ENCODE measurements at regions not wholly inside any gene's neighbourhood (a gene's known extent, or its start where the extent isn't known, plus 50 kb on each side); places are given as distances from the start of the nearest gene placed in this dataset.

GRCh38 chr14:95408731-95409476 is 89.2 kb upstream of the CLMN start:
- Histone ChIP-seq H3K9me3 (ENCODE audit: insufficient read depth, low read length) (no peaks in the 10 kb centered on the region), H3K9ac (ENCODE audit: low read length) (no peak overlapping the region), H3K36me3 (ENCODE audit: low read length) (no peaks in the 10 kb centered on the region), H4K20me1 (ENCODE audit: low read depth, low read length) (no peaks in the 10 kb centered on the region), H2AFZ (ENCODE audit: low read depth, low read length, severe bottlenecking) (no peak overlapping the region), H3K4me2 (ENCODE audit: low read depth, low read length, poor library complexity, severe bottlenecking) (no peak overlapping the region), H3F3A (ENCODE audit: insufficient read depth) (no peaks in the 10 kb centered on the region), H3K27me3 (ENCODE audit: low read length) (no peaks in the 10 kb centered on the region), H3K27ac (ENCODE audit: low read depth, low read length) (no peak overlapping the region), H3K9me2 (replicated peaks; ENCODE audit: insufficient read depth, low read length) (no peaks in the 10 kb centered on the region), H3K4me3 (ENCODE audit: insufficient read depth, low read length, poor library complexity, severe bottlenecking) (no peak overlapping the region), H3K79me2 (ENCODE audit: insufficient read depth, low read length) (no peaks in the 10 kb centered on the region)
- TF ChIP-seq EZH2phosphoT487 (conservative IDR thresholded peaks at IDR 0.05; ENCODE audit: low read length) (no peak), CTCF (IDR thresholded peaks at IDR 0.05; ENCODE audit: insufficient read depth, low read length, poor library complexity, severe bottlenecking) (no peak)

DNA sequence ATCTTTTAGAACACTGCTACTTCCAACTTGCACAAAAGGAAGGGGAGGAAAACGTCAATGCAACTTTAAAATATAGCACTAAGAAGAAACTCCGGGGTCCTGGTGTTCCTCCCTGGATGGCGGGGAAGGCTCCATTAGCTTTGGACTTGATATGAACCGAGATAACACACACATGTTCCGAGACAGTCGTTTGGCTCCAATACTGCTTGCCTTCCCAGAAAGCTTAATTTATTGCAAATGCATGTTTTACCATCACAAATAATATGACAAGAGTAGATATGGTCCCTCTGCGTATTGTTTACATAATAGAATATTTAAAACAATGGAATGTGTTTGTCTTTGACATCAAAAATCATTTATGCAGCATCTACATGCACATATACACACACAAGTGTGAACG is 87.6 kb upstream of the CLMN start:
- no peaks in the 10 kb centered on the region for H3K79me2 ChIP-seq (ENCODE audit: insufficient read depth, low read length)
- no peak overlapping the region for H3K9ac ChIP-seq (ENCODE audit: low read length)
- no peaks in the 10 kb centered on the region for H3F3A ChIP-seq (ENCODE audit: insufficient read depth)
- H3K27ac ChIP-seq (ENCODE audit: low read depth, low read length) = no peak overlapping the region
- no peak for TF ChIP-seq EZH2phosphoT487 (conservative IDR thresholded peaks at IDR 0.05; ENCODE audit: low read length)
- no peak overlapping the region for H3K4me2 ChIP-seq (ENCODE audit: low read depth, low read length, poor library complexity, severe bottlenecking)
- no peak overlapping the region for H3K4me3 ChIP-seq (ENCODE audit: insufficient read depth, low read length, poor library complexity, severe bottlenecking)
- no peaks in the 10 kb centered on the region for H3K9me2 ChIP-seq (replicated peaks; ENCODE audit: insufficient read depth, low read length)
- no peaks in the 10 kb centered on the region for H3K36me3 ChIP-seq (ENCODE audit: low read length)
- H3K9me3 ChIP-seq (ENCODE audit: insufficient read depth, low read length) = no peaks in the 10 kb centered on the region
- no peaks in the 10 kb centered on the region for H3K27me3 ChIP-seq (ENCODE audit: low read length)
- H4K20me1 ChIP-seq (ENCODE audit: low read depth, low read length) = no peaks in the 10 kb centered on the region
- H2AFZ ChIP-seq (ENCODE audit: low read depth, low read length, severe bottlenecking) = no peak overlapping the region

DNA sequence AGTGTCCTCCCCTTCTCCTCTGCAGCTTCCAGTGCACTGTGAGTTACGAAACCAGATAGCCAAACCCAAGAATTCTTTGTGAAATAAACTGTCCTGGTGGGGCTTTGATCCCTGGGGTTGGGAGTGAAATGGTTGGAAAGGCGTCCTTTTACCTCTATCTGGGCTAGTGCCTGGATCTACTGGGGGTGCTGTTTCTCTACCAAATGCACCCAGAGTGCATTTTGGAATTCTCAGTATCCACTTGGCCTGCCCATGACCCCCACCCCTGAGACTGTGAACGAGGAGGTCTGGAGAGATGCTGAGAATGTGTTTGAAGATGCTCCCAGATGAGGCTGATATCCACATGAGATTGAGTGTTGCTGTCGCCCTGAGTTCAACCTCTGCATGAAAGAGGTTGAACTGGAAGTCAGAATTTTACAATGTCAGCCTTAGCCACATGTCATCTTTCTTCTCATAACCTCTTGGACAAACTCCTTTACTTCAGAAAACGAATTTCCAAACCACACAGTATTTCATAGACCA is 87.1 kb upstream of the CLMN start:
- TF ChIP-seq EZH2phosphoT487 (conservative IDR thresholded peaks at IDR 0.05; ENCODE audit: low read length) (no peak), CTCF (IDR thresholded peaks at IDR 0.05; ENCODE audit: insufficient read depth, low read length, poor library complexity, severe bottlenecking) (no peak)
- H3K36me3 ChIP-seq (ENCODE audit: low read length) = no peaks in the 10 kb centered on the region
- H2AFZ ChIP-seq (ENCODE audit: low read depth, low read length, severe bottlenecking) = no peak overlapping the region
- H3K9me3 ChIP-seq (ENCODE audit: insufficient read depth, low read length) = no peaks in the 10 kb centered on the region
- no peaks in the 10 kb centered on the region for H3K27me3 ChIP-seq (ENCODE audit: low read length)
- H3K9ac ChIP-seq (ENCODE audit: low read length) = no peak overlapping the region
- H3K4me3 ChIP-seq (ENCODE audit: insufficient read depth, low read length, poor library complexity, severe bottlenecking) = no peak overlapping the region
- no peaks in the 10 kb centered on the region for H3F3A ChIP-seq (ENCODE audit: insufficient read depth)
- no peaks in the 10 kb centered on the region for H3K9me2 ChIP-seq (replicated peaks; ENCODE audit: insufficient read depth, low read length)
- no peak overlapping the region for H3K4me2 ChIP-seq (ENCODE audit: low read depth, low read length, poor library complexity, severe bottlenecking)
- no peak overlapping the region for H3K27ac ChIP-seq (ENCODE audit: low read depth, low read length)
- H4K20me1 ChIP-seq (ENCODE audit: low read depth, low read length) = no peaks in the 10 kb centered on the region
- no peaks in the 10 kb centered on the region for H3K79me2 ChIP-seq (ENCODE audit: insufficient read depth, low read length)

DNA sequence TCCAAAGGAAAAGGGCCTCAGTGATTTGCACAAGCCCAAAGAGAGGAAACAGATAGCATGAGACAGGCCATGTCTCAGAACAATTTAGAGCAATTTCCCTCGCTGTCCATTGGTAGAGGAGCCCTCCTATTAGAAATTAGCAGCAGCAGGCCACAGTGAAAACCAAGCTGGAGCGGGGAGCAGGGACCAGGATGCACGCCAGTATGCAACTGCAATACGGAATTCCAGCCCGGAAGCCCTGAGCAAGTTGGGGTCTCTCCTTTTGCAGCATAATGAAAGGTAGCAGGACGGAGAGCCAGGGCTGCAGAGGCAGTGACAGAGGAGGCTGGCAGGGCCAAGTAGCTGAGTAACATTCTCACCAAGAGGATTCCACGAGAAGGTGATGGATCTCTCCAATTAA is 84.9 kb upstream of the CLMN start:
- no peak overlapping the region for H3K4me3 ChIP-seq (ENCODE audit: insufficient read depth, low read length, poor library complexity, severe bottlenecking)

More for the DNA sequence above, 84.9 kb upstream of the CLMN start:
- Histone ChIP-seq H3K79me2 (ENCODE audit: insufficient read depth, low read length) (no peaks in the 10 kb centered on the region), H3K9me2 (replicated peaks; ENCODE audit: insufficient read depth, low read length) (no peaks in the 10 kb centered on the region), H3K9me3 (ENCODE audit: insufficient read depth, low read length) (no peaks in the 10 kb centered on the region), H3F3A (ENCODE audit: insufficient read depth) (no peaks in the 10 kb centered on the region), H3K27me3 (ENCODE audit: low read length) (no peaks in the 10 kb centered on the region), H2AFZ (ENCODE audit: low read depth, low read length, severe bottlenecking) (no peak overlapping the region), H4K20me1 (ENCODE audit: low read depth, low read length) (no peaks in the 10 kb centered on the region), H3K36me3 (ENCODE audit: low read length) (no peaks in the 10 kb centered on the region), H3K4me2 (ENCODE audit: low read depth, low read length, poor library complexity, severe bottlenecking) (no peak overlapping the region), H3K9ac (ENCODE audit: low read length) (no peak overlapping the region), H3K27ac (ENCODE audit: low read depth, low read length) (no peak overlapping the region)
- no peak for TF ChIP-seq EZH2phosphoT487 (conservative IDR thresholded peaks at IDR 0.05; ENCODE audit: low read length)
- no peak for TF ChIP-seq CTCF (IDR thresholded peaks at IDR 0.05; ENCODE audit: insufficient read depth, low read length, poor library complexity, severe bottlenecking)
